Ovary (tissue), 7 donors: ENCODE measurements at regions not wholly inside any gene's neighbourhood (a gene's known extent, or its start where the extent isn't known, plus 50 kb on each side); places are given as distances from the start of the nearest gene placed in this dataset.

Experiments
- DNase-seq, 5 donors: peaks; one replicate each; pipeline ENCODE4 v3.0.0-alpha.2; 2019 to 2020
- H3K27ac ChIP-seq, 2 donors: fragments of 200-600 bp; one replicate each; pipeline versions ENCODE4 v1.5.1 to v1.8.0; 2019 to 2022
- H3K27me3 ChIP-seq: fragments of 200-600 bp; one replicate; pipeline ENCODE4 v1.8.0; 2022
- H3K36me3 ChIP-seq: fragments of 200-600 bp; sonication (generic); one replicate; pipeline ENCODE4 v1.5.1; 2019
- H3K4me1 ChIP-seq: one replicate; pipeline ENCODE4 v1.8.1; 2013; ENCODE audit warnings: mild to moderate bottlenecking, moderate library complexity; ENCODE audit not compliant: insufficient read depth
- H3K4me3 ChIP-seq: fragments of 200-600 bp; sonication (generic); one replicate; pipeline ENCODE4 v1.5.1; 2017
- H3K9me3 ChIP-seq, 2 donors: fragments of 200-600 bp in 1 of 2; sonication (generic) in 1 of 2; one replicate each; pipeline versions ENCODE4 v1.5.1 to v1.8.1; 2013 to 2019; ENCODE audit warnings: mild to moderate bottlenecking in 1 of 2, moderate library complexity in 1 of 2
- EP300 ChIP-seq: sonication (generic); formaldehyde crosslinking; IDR thresholded peaks from one replicate; pipeline ENCODE4 v1.6.1; 2017; ENCODE audit warnings: antibody characterized with exemption
- POLR2A ChIP-seq: fragments of 450-650 bp; IDR thresholded peaks from one replicate; pipeline ENCODE4 v1.6.1; 2017; ENCODE audit warnings: antibody characterized with exemption, mild to moderate bottlenecking, moderate library complexity
- whole genome bisulfite sequencing, 3 donors: extraction: QIAGEN DNeasy Blood & Tissue Kit in 1 of 3; methylation state at CpG; one replicate each; pipeline versions ENCODE4 v1.1.5 to v1.1.7; 2013 to 2017; 5-methylcytosine and 5-hydroxymethylcytosine counted together
- intact Hi-C, 4 donors: fragments of 100-400 bp; cut with DNase I; formaldehyde crosslinking; loops; one replicate each; pipeline versions ENCODE4 v1.11.0 to v1.15.1; 2022 to 2023
- TF ChIP-seq, protein P1 (sequence below), 3 donors: fragments of 450-650 bp in 2 of 3; fragments of 200-600 bp in 1 of 3; IDR thresholded peaks; one replicate each; pipeline versions ENCODE4 v1.5.1 to v1.8.0; 2016 to 2022; ENCODE audit warnings: antibody characterized with exemption in 3 of 3, mild to moderate bottlenecking in 1 of 3
- donor health status: DM: no; HTN: no; CAD: no; lungs with moderate emphysema.
- donor health status: DM: no; HTN: no; CAD: no.
- donor health status: Bipolar disorder and iron deficiency.
- donor health status: DM: no; HTN: no; CAD: no.
- donor health status: DM: yes; HTN: yes; CAD: no.

- no peak for DNase-seq
- no peaks in the 10 kb centered on the region for H3K9me3 ChIP-seq
- no peak overlapping the region for H3K27ac ChIP-seq
- H3K27me3 ChIP-seq, result no peaks in the 10 kb centered on the region
- H3K36me3 ChIP-seq, result no peaks in the 10 kb centered on the region
- intact Hi-C loops, result no loop called here
- H3K4me1 ChIP-seq, result no peaks in the 10 kb centered on the region
- H3K4me3 ChIP-seq, result no peak overlapping the region
- no peak for TF ChIP-seq EP300
- TF ChIP-seq, protein P1, sequence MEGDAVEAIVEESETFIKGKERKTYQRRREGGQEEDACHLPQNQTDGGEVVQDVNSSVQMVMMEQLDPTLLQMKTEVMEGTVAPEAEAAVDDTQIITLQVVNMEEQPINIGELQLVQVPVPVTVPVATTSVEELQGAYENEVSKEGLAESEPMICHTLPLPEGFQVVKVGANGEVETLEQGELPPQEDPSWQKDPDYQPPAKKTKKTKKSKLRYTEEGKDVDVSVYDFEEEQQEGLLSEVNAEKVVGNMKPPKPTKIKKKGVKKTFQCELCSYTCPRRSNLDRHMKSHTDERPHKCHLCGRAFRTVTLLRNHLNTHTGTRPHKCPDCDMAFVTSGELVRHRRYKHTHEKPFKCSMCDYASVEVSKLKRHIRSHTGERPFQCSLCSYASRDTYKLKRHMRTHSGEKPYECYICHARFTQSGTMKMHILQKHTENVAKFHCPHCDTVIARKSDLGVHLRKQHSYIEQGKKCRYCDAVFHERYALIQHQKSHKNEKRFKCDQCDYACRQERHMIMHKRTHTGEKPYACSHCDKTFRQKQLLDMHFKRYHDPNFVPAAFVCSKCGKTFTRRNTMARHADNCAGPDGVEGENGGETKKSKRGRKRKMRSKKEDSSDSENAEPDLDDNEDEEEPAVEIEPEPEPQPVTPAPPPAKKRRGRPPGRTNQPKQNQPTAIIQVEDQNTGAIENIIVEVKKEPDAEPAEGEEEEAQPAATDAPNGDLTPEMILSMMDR (IDR thresholded peaks at IDR 0.05), result no peak
- TF ChIP-seq POLR2A, result no peak
These were observed 284.1 kb upstream of the AMOT start for GRCh38 chrX:113124693-113125092.

DNA sequence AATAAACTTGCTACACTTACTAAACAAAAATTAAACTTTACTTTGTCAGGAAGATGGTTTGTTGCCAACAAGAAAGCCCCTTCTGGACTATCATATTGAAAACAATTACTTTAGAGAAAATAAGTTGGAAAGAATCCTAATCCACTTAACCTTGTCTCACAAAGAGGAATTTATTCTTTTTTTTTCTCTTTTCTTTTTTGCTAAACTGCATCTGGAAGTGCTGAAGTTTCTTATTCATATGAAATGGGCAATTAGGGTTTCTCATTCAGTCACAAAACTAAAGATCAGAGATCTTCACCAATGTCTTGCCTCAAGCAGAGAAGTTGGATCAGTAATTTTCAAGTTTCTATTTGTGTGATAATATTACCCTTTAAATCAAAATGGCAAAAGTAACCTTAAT lies 234.9 kb upstream of the AMOT start:
- no peaks in the 10 kb centered on the region for H3K4me1 ChIP-seq
- no peak overlapping the region for H3K27ac ChIP-seq
- no peak overlapping the region for H3K4me3 ChIP-seq
- intact Hi-C loops, result no loop called here
- no peak for DNase-seq
- H3K9me3 ChIP-seq, result no peaks in the 10 kb centered on the region
- no peaks in the 10 kb centered on the region for H3K36me3 ChIP-seq
- H3K27me3 ChIP-seq, result no peaks in the 10 kb centered on the region
- TF ChIP-seq, protein P1 (IDR thresholded peaks at IDR 0.05), result no peak
- TF ChIP-seq POLR2A (no peak), EP300 (no peak)

DNA sequence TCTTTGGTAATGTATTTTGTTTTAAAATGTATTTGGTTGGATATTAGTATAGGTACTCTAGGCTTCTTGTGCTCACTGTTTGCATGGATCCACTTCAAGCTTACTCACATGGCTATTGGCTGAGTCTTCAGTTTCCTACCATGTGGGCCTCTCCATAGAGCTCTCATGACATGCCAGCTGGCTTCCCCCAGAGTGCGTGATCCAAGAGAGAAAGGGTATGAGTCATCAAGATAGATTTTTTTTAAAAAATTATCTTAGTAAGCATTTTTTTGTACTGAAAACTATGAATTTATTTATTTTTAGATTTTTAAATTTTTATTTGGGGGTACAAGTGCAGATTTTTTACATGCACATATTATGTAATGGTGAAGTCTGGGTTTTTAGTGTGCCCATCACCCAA lies 219.1 kb upstream of the AMOT start:
- Histone ChIP-seq H3K27ac (no peak overlapping the region), H3K4me1 (no peaks in the 10 kb centered on the region), H3K27me3 (no peaks in the 10 kb centered on the region), H3K9me3 (no peaks in the 10 kb centered on the region), H3K36me3 (no peaks in the 10 kb centered on the region), H3K4me3 (no peak overlapping the region)
- DNase-seq, result no peak
- 47 to 72% (median 65%) methylated on average over 1 of the region's 1 CpG for WGBS, 3 donors
- intact Hi-C loops, result no loop called here
- no peak for TF ChIP-seq POLR2A
- TF ChIP-seq, protein P1 (IDR thresholded peaks at IDR 0.05), result no peak
- TF ChIP-seq EP300, result no peak

GRCh38 chrX:113058634-113059033 lies 218.0 kb upstream of the AMOT start:
- WGBS, 3 donors, result 58 to 69% (median 59%) methylated on average over 6 of the region's 6 CpGs
- no peak for DNase-seq
- H3K27me3 ChIP-seq, result no peaks in the 10 kb centered on the region
- H3K27ac ChIP-seq, result no peak overlapping the region
- H3K36me3 ChIP-seq, result no peaks in the 10 kb centered on the region
- intact Hi-C loops, result no loop called here
- H3K4me3 ChIP-seq, result no peak overlapping the region
- H3K4me1 ChIP-seq, result no peaks in the 10 kb centered on the region
- TF ChIP-seq EP300, result no peak
- TF ChIP-seq, protein P1 (IDR thresholded peaks at IDR 0.05), result no peak
- no peak for TF ChIP-seq POLR2A
- H3K9me3 ChIP-seq, result no peaks in the 10 kb centered on the region

GRCh38 chrX:113048896-113049295 lies 208.3 kb upstream of the AMOT start:
- Histone ChIP-seq H3K27me3 (no peaks in the 10 kb centered on the region), H3K36me3 (no peaks in the 10 kb centered on the region), H3K27ac (no peak overlapping the region), H3K9me3 (no peaks in the 10 kb centered on the region), H3K4me3 (no peak overlapping the region), H3K4me1 (no peaks in the 10 kb centered on the region)
- TF ChIP-seq POLR2A (no peak), EP300 (no peak)
- TF ChIP-seq, protein P1 (IDR thresholded peaks at IDR 0.05), result no peak
- 50 to 68% (median 64%) methylated on average over 1 of the region's 1 CpG for WGBS, 3 donors
- DNase-seq, result no peak
- intact Hi-C loops, result no loop called here
